ENCODE measurements at regions not wholly inside any gene's neighbourhood (a gene's known extent, or its start where the extent isn't known, plus 50 kb on each side); places are given as distances from the start of the nearest gene placed in this dataset.

DNA sequence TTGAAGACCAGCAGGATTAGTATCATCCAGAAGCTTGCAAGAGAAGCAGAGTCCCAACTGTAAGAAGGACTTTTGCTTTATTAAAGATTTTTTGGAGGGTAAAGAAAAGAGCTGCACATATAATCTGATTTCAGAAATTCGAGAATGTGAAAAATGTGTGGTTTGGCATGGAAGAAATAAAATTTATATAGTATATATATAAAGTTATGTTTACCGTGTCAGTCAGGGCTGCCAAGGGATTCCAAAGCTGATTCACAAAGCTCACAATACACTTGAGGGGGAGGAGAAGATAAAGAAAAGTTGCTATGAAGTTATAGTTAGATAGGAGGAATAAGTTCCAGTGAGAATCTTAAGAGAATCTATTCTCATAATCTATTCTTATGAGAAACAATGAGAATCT is 231.8 kb upstream of the CACNA2D1 start:
- DNase-seq, result no peak
- no peak overlapping the region for H3K4me3 ChIP-seq (replicated peaks in 1 of 3; ENCODE audit: low read depth in 2 of 3, low read length in 3 of 3)
- no peaks in the 10 kb centered on the region for H3K9me3 ChIP-seq (replicated peaks in 1 of 2; ENCODE audit: control insufficient read depth in 1 of 2, insufficient read depth in 1 of 2, low read length in 2 of 2)
- no peak overlapping the region for H3K27ac ChIP-seq (ENCODE audit: low read depth in 1 of 2, low read length in 2 of 2)
- H3K4me1 ChIP-seq (ENCODE audit: control insufficient read depth in 1 of 2, insufficient read depth in 2 of 2, low read length in 2 of 2), result no peaks in the 10 kb centered on the region
- H4K20me1 ChIP-seq (ENCODE audit: insufficient read depth, low read length), result no peaks in the 10 kb centered on the region
- H2AFZ ChIP-seq (ENCODE audit: insufficient read depth, low read depth, low read length, poor library complexity, severe bottlenecking), result no peak overlapping the region
- TF ChIP-seq, protein P1, sequence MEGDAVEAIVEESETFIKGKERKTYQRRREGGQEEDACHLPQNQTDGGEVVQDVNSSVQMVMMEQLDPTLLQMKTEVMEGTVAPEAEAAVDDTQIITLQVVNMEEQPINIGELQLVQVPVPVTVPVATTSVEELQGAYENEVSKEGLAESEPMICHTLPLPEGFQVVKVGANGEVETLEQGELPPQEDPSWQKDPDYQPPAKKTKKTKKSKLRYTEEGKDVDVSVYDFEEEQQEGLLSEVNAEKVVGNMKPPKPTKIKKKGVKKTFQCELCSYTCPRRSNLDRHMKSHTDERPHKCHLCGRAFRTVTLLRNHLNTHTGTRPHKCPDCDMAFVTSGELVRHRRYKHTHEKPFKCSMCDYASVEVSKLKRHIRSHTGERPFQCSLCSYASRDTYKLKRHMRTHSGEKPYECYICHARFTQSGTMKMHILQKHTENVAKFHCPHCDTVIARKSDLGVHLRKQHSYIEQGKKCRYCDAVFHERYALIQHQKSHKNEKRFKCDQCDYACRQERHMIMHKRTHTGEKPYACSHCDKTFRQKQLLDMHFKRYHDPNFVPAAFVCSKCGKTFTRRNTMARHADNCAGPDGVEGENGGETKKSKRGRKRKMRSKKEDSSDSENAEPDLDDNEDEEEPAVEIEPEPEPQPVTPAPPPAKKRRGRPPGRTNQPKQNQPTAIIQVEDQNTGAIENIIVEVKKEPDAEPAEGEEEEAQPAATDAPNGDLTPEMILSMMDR (IDR thresholded peaks at IDR 0.05), result no peak
- H3K36me3 ChIP-seq (replicated peaks in 1 of 2; ENCODE audit: control insufficient read depth in 1 of 2, insufficient read depth in 2 of 2, low read length in 2 of 2), result no peaks in the 10 kb centered on the region
- Mint-ChIP-seq H3K27me3 (ENCODE audit: low read depth in 3 of 3) (peaks cover 0 to 2% (median 2%) of the 10 kb centered on the region in 3 donors), H3K4me3 (no peak overlapping the region), H3K9me3 (no peaks in the 10 kb centered on the region), H3K4me1 (no peaks in the 10 kb centered on the region), H3K27ac (no peak overlapping the region), H3K36me3 (no peaks in the 10 kb centered on the region)
- no peak overlapping the region for H3K9ac ChIP-seq (ENCODE audit: insufficient read depth, low read length, poor library complexity, severe bottlenecking)
- intact Hi-C loops (cut with micrococcal nuclease), result no loop called here
- no peak overlapping the region for H3K4me2 ChIP-seq (replicated peaks; ENCODE audit: extremely low read depth, low read length, poor library complexity, severe bottlenecking)
- H3K27me3 ChIP-seq (ENCODE audit: control insufficient read depth in 2 of 2, insufficient read depth in 2 of 2, low read length in 2 of 2), result no peaks in the 10 kb centered on the region
- H3K79me2 ChIP-seq (ENCODE audit: insufficient read depth, low read length), result no peaks in the 10 kb centered on the region
- no CpG with 5 or more reads among the region's 2 CpGs for WGBS (ENCODE audit: insufficient coverage)

DNA sequence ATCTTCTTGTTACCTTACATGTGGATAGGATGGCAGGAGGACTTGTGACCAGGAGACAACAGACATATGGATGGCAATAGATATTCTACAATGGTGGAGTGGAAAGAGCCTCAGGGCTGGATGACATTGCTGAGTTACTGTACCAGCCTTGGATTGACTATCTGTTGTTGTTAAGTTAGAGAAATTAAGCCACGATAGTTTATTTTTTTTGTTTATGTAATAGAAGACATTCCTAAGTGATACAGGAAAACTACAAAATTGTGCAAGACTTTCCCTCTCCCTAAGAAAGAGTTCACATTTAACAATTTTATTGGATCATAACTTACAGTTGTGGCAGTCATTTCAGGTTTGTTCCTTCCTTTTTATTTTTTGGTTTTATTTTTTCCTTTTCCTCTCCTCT is 230.7 kb upstream of the CACNA2D1 start:
- Mint-ChIP-seq H3K27me3 (ENCODE audit: low read depth in 3 of 3) (peaks cover 0 to under 1% (median 0%) of the 10 kb centered on the region in 3 donors), H3K36me3 (no peaks in the 10 kb centered on the region), H3K4me3 (no peak overlapping the region), H3K27ac (no peak overlapping the region), H3K4me1 (no peaks in the 10 kb centered on the region), H3K9me3 (no peaks in the 10 kb centered on the region)
- H4K20me1 ChIP-seq (ENCODE audit: insufficient read depth, low read length), result no peaks in the 10 kb centered on the region
- no peaks in the 10 kb centered on the region for H3K9me3 ChIP-seq (replicated peaks in 1 of 2; ENCODE audit: control insufficient read depth in 1 of 2, insufficient read depth in 1 of 2, low read length in 2 of 2)
- no peaks in the 10 kb centered on the region for H3K27me3 ChIP-seq (ENCODE audit: control insufficient read depth in 2 of 2, insufficient read depth in 2 of 2, low read length in 2 of 2)
- TF ChIP-seq, protein P1 (IDR thresholded peaks at IDR 0.05), result no peak
- intact Hi-C loops (cut with micrococcal nuclease), result no loop called here
- H3K4me2 ChIP-seq (replicated peaks; ENCODE audit: extremely low read depth, low read length, poor library complexity, severe bottlenecking), result no peak overlapping the region
- no peaks in the 10 kb centered on the region for H3K36me3 ChIP-seq (replicated peaks in 1 of 2; ENCODE audit: control insufficient read depth in 1 of 2, insufficient read depth in 2 of 2, low read length in 2 of 2)
- no CpG with 5 or more reads among the region's 1 CpG for WGBS (ENCODE audit: insufficient coverage)
- no peak overlapping the region for H3K27ac ChIP-seq (ENCODE audit: low read depth in 1 of 2, low read length in 2 of 2)
- no peak overlapping the region for H3K4me3 ChIP-seq (replicated peaks in 1 of 3; ENCODE audit: low read depth in 2 of 3, low read length in 3 of 3)
- H3K9ac ChIP-seq (ENCODE audit: insufficient read depth, low read length, poor library complexity, severe bottlenecking), result no peak overlapping the region
- no peak overlapping the region for H2AFZ ChIP-seq (ENCODE audit: insufficient read depth, low read depth, low read length, poor library complexity, severe bottlenecking)
- DNase-seq, result no peak
- H3K79me2 ChIP-seq (ENCODE audit: insufficient read depth, low read length), result no peaks in the 10 kb centered on the region
- no peaks in the 10 kb centered on the region for H3K4me1 ChIP-seq (ENCODE audit: control insufficient read depth in 1 of 2, insufficient read depth in 2 of 2, low read length in 2 of 2)
